K562 (cell line): ENCODE measurements at regions not wholly inside any gene's neighbourhood (a gene's known extent, or its start where the extent isn't known, plus 50 kb on each side); places are given as distances from the start of the nearest gene placed in this dataset.

Experiments
- KDM5B ChIP-seq: fragments of 200-600 bp; sonication (generic); IDR thresholded peaks from 2 replicates; pipeline ENCODE4 v1.6.1; 2012; ENCODE audit warnings: low read depth, mild to moderate bottlenecking, moderate library complexity, low read length, control low read depth, inconsistent platforms; ENCODE audit not compliant: insufficient replicate concordance
- POLR2A ChIP-seq: fragments of 450-650 bp; conservative IDR thresholded peaks from 2 replicates; pipeline ENCODE4 v1.6.1; 2016

- TF ChIP-seq KDM5B, result no peak
- no peak for TF ChIP-seq POLR2A
Measured at GRCh38 chr2:125207431-125207830, 1182.3 kb downstream of the CNTNAP5 start.
